ENCODE measurements at regions not wholly inside any gene's neighbourhood (a gene's known extent, or its start where the extent isn't known, plus 50 kb on each side); places are given as distances from the start of the nearest gene placed in this dataset.

DNA sequence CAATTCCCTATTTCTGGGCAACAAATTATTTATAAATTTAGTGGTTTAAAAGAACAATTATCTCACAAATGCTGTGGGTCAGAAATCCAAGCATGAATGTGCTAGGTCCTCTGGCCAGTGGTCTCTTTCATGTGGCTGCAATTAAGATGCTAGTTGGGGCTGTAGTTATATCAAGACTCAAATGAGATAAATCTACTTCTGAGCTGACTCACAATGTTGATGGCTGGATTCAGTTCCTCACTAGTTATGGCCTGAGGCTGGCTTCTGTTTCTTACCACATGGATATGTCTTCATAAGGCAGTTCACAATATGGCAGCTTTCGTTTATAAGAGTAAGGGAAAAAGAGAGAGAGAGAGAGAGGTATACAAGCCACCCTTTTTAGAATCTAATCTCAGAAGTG is 717.0 kb downstream of the PRELID2 start:
- H3K9ac ChIP-seq (ENCODE audit: low read depth, low read length), result no peak overlapping the region
- no peaks in the 10 kb centered on the region for H3K36me3 ChIP-seq (ENCODE audit: control insufficient read depth, insufficient read depth, low read length)
- H3K27ac ChIP-seq (ENCODE audit: low read depth, low read length), result no peak overlapping the region
- H3K9me3 ChIP-seq (ENCODE audit: control insufficient read depth, insufficient read depth, low read length), result no peaks in the 10 kb centered on the region
- no peak overlapping the region for H3K4me3 ChIP-seq (ENCODE audit: low read depth, low read length)
- peaks cover 4% of the 10 kb centered on the region for H3K4me1 ChIP-seq (ENCODE audit: control insufficient read depth, insufficient read depth, low read length)
- H3K27me3 ChIP-seq (ENCODE audit: control insufficient read depth, insufficient read depth, low read length), result no peaks in the 10 kb centered on the region

DNA sequence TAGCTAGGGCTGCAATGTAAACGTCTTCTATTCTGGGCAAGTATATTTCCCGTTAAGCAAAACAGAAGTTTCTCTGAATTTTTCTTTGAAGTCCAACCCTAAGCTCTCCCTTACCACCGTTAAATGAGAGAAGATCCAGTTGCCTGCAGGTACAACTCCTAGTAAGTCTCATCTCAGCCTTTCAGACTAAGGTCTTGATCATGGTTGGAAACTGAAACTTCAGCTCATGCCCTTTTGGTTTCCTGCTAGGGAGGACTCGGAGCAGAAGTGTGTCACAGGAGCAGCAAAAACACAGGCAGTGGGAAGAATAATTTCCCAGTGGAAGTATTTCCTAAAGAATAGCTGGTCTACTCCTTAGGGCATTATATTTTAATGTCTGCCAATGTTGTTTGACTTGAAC is 717.9 kb downstream of the PRELID2 start:
- H3K27me3 ChIP-seq (ENCODE audit: control insufficient read depth, insufficient read depth, low read length), result no peaks in the 10 kb centered on the region
- peaks cover 12% of the 10 kb centered on the region for H3K4me1 ChIP-seq (ENCODE audit: control insufficient read depth, insufficient read depth, low read length)
- no peak overlapping the region for H3K4me3 ChIP-seq (ENCODE audit: low read depth, low read length)
- no peak overlapping the region for H3K27ac ChIP-seq (ENCODE audit: low read depth, low read length)
- no peaks in the 10 kb centered on the region for H3K36me3 ChIP-seq (ENCODE audit: control insufficient read depth, insufficient read depth, low read length)
- H3K9me3 ChIP-seq (ENCODE audit: control insufficient read depth, insufficient read depth, low read length), result no peaks in the 10 kb centered on the region
- H3K9ac ChIP-seq (ENCODE audit: low read depth, low read length), result no peak overlapping the region

GRCh38 chr5:145111420-145111819 is 723.7 kb downstream of the PRELID2 start:
- H3K36me3 ChIP-seq (ENCODE audit: control insufficient read depth, insufficient read depth, low read length), result no peaks in the 10 kb centered on the region
- H3K9ac ChIP-seq (ENCODE audit: low read depth, low read length), result no peak overlapping the region
- no peak overlapping the region for H3K4me3 ChIP-seq (ENCODE audit: low read depth, low read length)
- no peak overlapping the region for H3K27ac ChIP-seq (ENCODE audit: low read depth, low read length)
- peaks cover 16% of the 10 kb centered on the region for H3K4me1 ChIP-seq (ENCODE audit: control insufficient read depth, insufficient read depth, low read length)
- no peaks in the 10 kb centered on the region for H3K9me3 ChIP-seq (ENCODE audit: control insufficient read depth, insufficient read depth, low read length)
- H3K27me3 ChIP-seq (ENCODE audit: control insufficient read depth, insufficient read depth, low read length), result no peaks in the 10 kb centered on the region

DNA sequence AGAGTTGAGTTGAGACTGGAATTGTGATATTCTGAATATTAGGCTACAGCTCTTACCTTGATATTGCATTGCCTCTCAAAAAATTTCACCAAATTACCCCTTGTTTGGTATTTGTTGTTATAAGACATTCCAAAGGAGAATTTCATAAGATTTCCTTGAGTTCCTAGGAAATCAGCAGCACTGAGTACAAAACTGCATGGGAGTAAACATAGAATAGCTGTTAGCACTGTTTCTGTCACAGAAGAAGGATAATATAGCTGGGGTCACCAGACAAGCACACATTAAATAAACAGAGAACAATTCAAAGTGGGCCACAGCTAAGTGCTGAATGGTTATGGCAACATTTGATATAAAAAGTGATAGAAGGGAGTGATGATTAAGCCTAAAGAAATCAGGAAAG is 724.3 kb downstream of the PRELID2 start:
- H3K36me3 ChIP-seq (ENCODE audit: control insufficient read depth, insufficient read depth, low read length), result no peaks in the 10 kb centered on the region
- no peaks in the 10 kb centered on the region for H3K9me3 ChIP-seq (ENCODE audit: control insufficient read depth, insufficient read depth, low read length)
- H3K9ac ChIP-seq (ENCODE audit: low read depth, low read length), result no peak overlapping the region
- no peak overlapping the region for H3K4me3 ChIP-seq (ENCODE audit: low read depth, low read length)
- H3K27ac ChIP-seq (ENCODE audit: low read depth, low read length), result no peak overlapping the region
- peaks cover 16% of the 10 kb centered on the region for H3K4me1 ChIP-seq (ENCODE audit: control insufficient read depth, insufficient read depth, low read length)
- no peaks in the 10 kb centered on the region for H3K27me3 ChIP-seq (ENCODE audit: control insufficient read depth, insufficient read depth, low read length)

DNA sequence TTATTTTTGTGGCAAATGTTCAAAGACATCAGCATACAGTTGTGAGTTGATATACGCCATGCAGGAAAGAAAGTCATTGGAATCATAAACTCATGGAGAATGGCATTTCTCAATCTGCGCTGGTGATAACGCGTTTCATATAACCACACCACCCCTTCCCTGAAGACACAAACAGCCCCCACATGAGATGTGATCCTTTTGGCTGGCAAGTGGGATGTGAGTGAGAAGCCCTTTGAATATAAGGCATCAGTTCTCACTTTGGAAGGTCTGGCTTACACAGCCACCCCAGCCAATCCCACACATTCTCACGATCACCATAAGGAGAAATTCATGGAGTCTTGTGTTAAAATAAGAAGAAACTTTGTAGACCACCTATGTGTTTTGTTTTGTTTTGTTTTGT is 725.0 kb downstream of the PRELID2 start:
- Histone ChIP-seq H3K9me3 (ENCODE audit: control insufficient read depth, insufficient read depth, low read length) (no peaks in the 10 kb centered on the region), H3K27ac (ENCODE audit: low read depth, low read length) (no peak overlapping the region)

DNA sequence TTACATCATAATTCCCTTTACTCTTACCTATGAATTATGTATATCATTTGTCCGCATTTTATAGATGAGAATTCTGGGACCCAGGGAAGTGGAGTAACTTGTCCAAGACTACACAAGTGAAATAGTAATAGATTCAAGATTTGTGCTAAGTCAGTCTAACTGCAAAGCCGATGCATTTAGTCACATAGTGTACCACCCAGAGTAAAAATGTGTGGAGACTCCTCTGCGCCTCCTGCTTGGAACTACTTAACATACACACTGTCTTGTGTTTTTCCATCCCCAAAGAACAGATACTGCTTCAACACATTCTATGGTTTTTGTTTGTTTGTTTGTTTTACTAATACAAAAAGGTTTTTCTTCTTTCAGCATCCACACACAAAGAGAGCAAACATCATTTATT is 729.8 kb downstream of the PRELID2 start:
- Histone ChIP-seq H3K9ac (ENCODE audit: low read depth, low read length) (no peak overlapping the region), H3K4me3 (ENCODE audit: low read depth, low read length) (no peak overlapping the region), H3K27me3 (ENCODE audit: control insufficient read depth, insufficient read depth, low read length) (no peaks in the 10 kb centered on the region), H3K27ac (ENCODE audit: low read depth, low read length) (no peak overlapping the region), H3K9me3 (ENCODE audit: control insufficient read depth, insufficient read depth, low read length) (no peaks in the 10 kb centered on the region), H3K4me1 (ENCODE audit: control insufficient read depth, insufficient read depth, low read length) (peaks cover 4% of the 10 kb centered on the region; the same call in 1 of the 2 replicates), H3K36me3 (ENCODE audit: control insufficient read depth, insufficient read depth, low read length) (no peaks in the 10 kb centered on the region)

More for the DNA sequence above, 725.0 kb downstream of the PRELID2 start:
- Histone ChIP-seq H3K4me1 (ENCODE audit: control insufficient read depth, insufficient read depth, low read length) (peaks cover 16% of the 10 kb centered on the region), H3K27me3 (ENCODE audit: control insufficient read depth, insufficient read depth, low read length) (no peaks in the 10 kb centered on the region), H3K4me3 (ENCODE audit: low read depth, low read length) (no peak overlapping the region), H3K36me3 (ENCODE audit: control insufficient read depth, insufficient read depth, low read length) (no peaks in the 10 kb centered on the region), H3K9ac (ENCODE audit: low read depth, low read length) (no peak overlapping the region)

DNA sequence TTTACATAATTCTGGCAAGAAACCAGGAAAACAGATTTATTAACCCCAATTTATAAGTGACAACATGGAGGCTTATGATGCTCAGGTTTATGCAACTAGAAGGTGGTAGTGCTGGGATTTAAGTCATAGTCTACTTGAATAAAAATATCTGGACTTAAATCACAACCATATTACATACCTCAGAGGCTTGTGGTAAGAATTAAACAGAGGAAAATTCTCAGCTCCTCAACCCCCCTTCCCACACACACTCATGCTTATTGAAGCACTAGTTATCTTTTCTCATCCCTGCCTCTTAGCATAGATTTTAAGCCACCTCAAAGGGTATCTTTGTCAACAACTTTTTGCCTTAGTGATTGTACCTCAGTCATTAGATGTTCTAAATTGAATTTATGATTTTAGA is 731.0 kb downstream of the PRELID2 start:
- Histone ChIP-seq H3K9ac (ENCODE audit: low read depth, low read length) (no peak overlapping the region), H3K9me3 (ENCODE audit: control insufficient read depth, insufficient read depth, low read length) (no peaks in the 10 kb centered on the region), H3K36me3 (ENCODE audit: control insufficient read depth, insufficient read depth, low read length) (no peaks in the 10 kb centered on the region), H3K27ac (ENCODE audit: low read depth, low read length) (no peak overlapping the region), H3K4me3 (ENCODE audit: low read depth, low read length) (no peak overlapping the region), H3K27me3 (ENCODE audit: control insufficient read depth, insufficient read depth, low read length) (no peaks in the 10 kb centered on the region), H3K4me1 (ENCODE audit: control insufficient read depth, insufficient read depth, low read length) (no peaks in the 10 kb centered on the region)

- no peak overlapping the region for H3K27ac ChIP-seq (ENCODE audit: low read depth, low read length)
- H3K36me3 ChIP-seq (ENCODE audit: control insufficient read depth, insufficient read depth, low read length), result no peaks in the 10 kb centered on the region
- no peaks in the 10 kb centered on the region for H3K4me1 ChIP-seq (ENCODE audit: control insufficient read depth, insufficient read depth, low read length)
- no peaks in the 10 kb centered on the region for H3K27me3 ChIP-seq (ENCODE audit: control insufficient read depth, insufficient read depth, low read length)
- no peak overlapping the region for H3K4me3 ChIP-seq (ENCODE audit: low read depth, low read length)
- no peaks in the 10 kb centered on the region for H3K9me3 ChIP-seq (ENCODE audit: control insufficient read depth, insufficient read depth, low read length)
- no peak overlapping the region for H3K9ac ChIP-seq (ENCODE audit: low read depth, low read length)
These were observed 733.9 kb downstream of the PRELID2 start for GRCh38 chr5:145101246-145101645.

GRCh38 chr5:145090115-145090514 is 745.0 kb downstream of the PRELID2 start:
- no peaks in the 10 kb centered on the region for H3K4me1 ChIP-seq (ENCODE audit: control insufficient read depth, insufficient read depth, low read length)
- H3K9me3 ChIP-seq (ENCODE audit: control insufficient read depth, insufficient read depth, low read length), result no peaks in the 10 kb centered on the region
- no peak overlapping the region for H3K27ac ChIP-seq (ENCODE audit: low read depth, low read length)
- H3K36me3 ChIP-seq (ENCODE audit: control insufficient read depth, insufficient read depth, low read length), result no peaks in the 10 kb centered on the region
- no peak overlapping the region for H3K4me3 ChIP-seq (ENCODE audit: low read depth, low read length)
- H3K9ac ChIP-seq (ENCODE audit: low read depth, low read length), result no peak overlapping the region
- H3K27me3 ChIP-seq (ENCODE audit: control insufficient read depth, insufficient read depth, low read length), result no peaks in the 10 kb centered on the region

GRCh38 chr5:145084834-145085233 is 750.3 kb downstream of the PRELID2 start:
- no peaks in the 10 kb centered on the region for H3K27me3 ChIP-seq (ENCODE audit: control insufficient read depth, insufficient read depth, low read length)

GRCh38 chr5:145077028-145077427 is 758.1 kb downstream of the PRELID2 start:
- Histone ChIP-seq H3K36me3 (ENCODE audit: control insufficient read depth, insufficient read depth, low read length) (no peaks in the 10 kb centered on the region), H3K27ac (ENCODE audit: low read depth, low read length) (no peak overlapping the region), H3K27me3 (ENCODE audit: control insufficient read depth, insufficient read depth, low read length) (no peaks in the 10 kb centered on the region), H3K9ac (ENCODE audit: low read depth, low read length) (no peak overlapping the region), H3K9me3 (ENCODE audit: control insufficient read depth, insufficient read depth, low read length) (no peaks in the 10 kb centered on the region), H3K4me1 (ENCODE audit: control insufficient read depth, insufficient read depth, low read length) (no peaks in the 10 kb centered on the region), H3K4me3 (ENCODE audit: low read depth, low read length) (no peak overlapping the region)

More at GRCh38 chr5:145084834-145085233, 750.3 kb downstream of the PRELID2 start:
- no peak overlapping the region for H3K4me3 ChIP-seq (ENCODE audit: low read depth, low read length)
- H3K4me1 ChIP-seq (ENCODE audit: control insufficient read depth, insufficient read depth, low read length), result peaks cover 5% of the 10 kb centered on the region; the same call in 1 of the 2 replicates
- no peak overlapping the region for H3K27ac ChIP-seq (ENCODE audit: low read depth, low read length)
- no peaks in the 10 kb centered on the region for H3K9me3 ChIP-seq (ENCODE audit: control insufficient read depth, insufficient read depth, low read length)
- H3K9ac ChIP-seq (ENCODE audit: low read depth, low read length), result no peak overlapping the region
- no peaks in the 10 kb centered on the region for H3K36me3 ChIP-seq (ENCODE audit: control insufficient read depth, insufficient read depth, low read length)

- H3K27ac ChIP-seq (ENCODE audit: low read depth, low read length), result no peak overlapping the region
- H3K4me3 ChIP-seq (ENCODE audit: low read depth, low read length), result no peak overlapping the region
- H3K4me1 ChIP-seq (ENCODE audit: control insufficient read depth, insufficient read depth, low read length), result no peaks in the 10 kb centered on the region
- no peaks in the 10 kb centered on the region for H3K9me3 ChIP-seq (ENCODE audit: control insufficient read depth, insufficient read depth, low read length)
- no peaks in the 10 kb centered on the region for H3K27me3 ChIP-seq (ENCODE audit: control insufficient read depth, insufficient read depth, low read length)
- no peak overlapping the region for H3K9ac ChIP-seq (ENCODE audit: low read depth, low read length)
- no peaks in the 10 kb centered on the region for H3K36me3 ChIP-seq (ENCODE audit: control insufficient read depth, insufficient read depth, low read length)
These were observed 759.1 kb downstream of the PRELID2 start for GRCh38 chr5:145076040-145076439.

Measured in HUES48 (cell line).